NCI-H82 (cell line): ENCODE measurements at regions not wholly inside any gene's neighbourhood (a gene's known extent, or its start where the extent isn't known, plus 50 kb on each side); places are given as distances from the start of the nearest gene placed in this dataset.

Experiments used
- DNase-seq: peaks from one replicate; lab custom pipeline; 2025; lab: John Stamatoyannopoulos, UW

DNA sequence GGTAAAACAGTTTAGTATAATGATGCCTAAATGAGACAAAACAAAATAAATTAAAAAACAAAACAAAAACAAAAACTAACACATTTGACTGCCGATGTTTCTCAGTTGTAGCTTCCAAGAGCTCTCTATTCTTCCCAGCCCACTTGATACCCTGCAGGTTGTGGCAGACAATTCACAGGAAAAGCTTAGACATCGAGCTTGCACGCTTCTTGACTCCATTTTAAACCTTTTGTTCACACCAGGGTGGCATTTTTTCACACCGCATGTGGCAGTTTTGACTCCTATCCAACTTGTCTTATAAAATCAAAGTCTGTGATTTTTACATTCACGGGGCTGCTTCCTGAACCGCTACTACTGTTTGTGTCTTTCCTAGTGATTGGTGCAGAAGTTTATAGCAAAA lies 575.9 kb downstream of the USP25 start:
- DNase-seq, result no peak

DNA sequence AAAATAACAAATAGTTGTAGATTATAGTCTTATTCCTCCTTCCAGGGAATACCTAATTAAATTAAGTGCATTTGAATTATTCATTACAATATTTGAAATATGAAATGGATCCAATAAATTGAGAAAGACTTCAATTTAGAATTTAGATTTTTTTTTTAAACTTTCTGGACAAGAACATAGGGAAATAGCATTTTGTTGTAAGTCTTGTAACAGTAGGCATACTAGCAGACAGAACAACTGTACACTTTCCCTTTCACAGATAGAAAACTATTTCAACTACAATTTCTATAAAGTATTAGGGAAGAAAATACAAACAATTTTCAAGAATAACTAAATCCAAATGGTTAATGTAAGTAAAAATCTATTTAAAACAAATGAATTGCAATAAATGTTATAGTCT lies 577.5 kb downstream of the USP25 start:
- DNase-seq, result no peak

DNA sequence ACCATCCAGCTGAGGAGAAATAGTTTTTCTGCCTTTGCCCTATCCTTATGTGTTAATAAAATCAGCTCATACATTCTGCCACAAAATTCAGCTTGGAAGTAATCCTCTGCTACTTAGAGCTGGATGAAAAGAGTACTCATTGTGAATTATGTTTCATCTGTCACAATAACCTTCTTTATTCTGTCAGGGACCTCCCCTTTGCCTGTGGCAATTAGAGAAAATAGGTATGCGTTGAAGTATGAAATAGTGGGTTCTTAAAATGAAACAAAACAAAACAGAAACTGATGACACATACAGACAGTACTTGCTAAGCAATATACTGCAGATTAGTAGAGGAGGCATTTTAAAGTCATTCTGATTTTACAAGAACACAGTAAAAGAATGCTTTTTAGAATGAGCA lies 578.5 kb downstream of the USP25 start:
- DNase-seq, result no peak

DNA sequence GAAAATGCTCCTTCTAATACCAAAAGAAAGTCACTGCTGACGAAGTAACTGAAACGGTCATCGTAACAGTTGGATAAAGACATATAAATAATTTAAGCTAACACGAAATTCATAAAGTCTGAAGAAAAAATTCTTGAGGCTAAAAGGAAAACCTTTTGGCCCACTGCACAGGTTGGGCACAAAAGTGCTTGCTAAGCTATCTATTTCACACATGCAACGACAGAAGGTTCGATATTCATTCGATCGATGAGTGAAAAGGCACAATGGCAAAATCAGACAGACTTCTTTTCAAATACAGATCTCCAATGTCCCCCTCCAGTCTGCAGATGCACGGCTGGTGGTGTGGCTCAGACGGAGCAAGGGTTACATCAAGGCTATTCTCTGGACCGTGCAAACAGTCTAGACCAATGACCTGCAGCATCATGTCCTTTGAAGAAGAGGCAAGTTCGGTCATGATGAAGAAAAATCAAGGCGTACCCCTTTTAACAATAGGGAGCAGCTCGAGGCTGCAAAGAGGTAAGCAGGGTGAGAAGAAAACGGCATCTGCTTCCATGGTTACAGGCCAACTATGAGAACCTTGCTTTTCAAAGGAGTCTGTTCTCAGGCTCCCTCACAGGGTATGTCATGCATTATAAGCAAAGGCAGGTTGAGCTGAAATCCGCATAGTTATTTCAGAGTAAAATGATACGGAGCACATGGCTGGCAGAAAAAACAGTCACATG lies 579.6 kb downstream of the USP25 start:
- DNase-seq, result no peak

GRCh38 chr21:16310176-16310575 lies 580.4 kb downstream of the USP25 start:
- no peak for DNase-seq

- DNase-seq, result no peak
These were observed 581.4 kb downstream of the USP25 start for GRCh38 chr21:16311229-16311628.

DNA sequence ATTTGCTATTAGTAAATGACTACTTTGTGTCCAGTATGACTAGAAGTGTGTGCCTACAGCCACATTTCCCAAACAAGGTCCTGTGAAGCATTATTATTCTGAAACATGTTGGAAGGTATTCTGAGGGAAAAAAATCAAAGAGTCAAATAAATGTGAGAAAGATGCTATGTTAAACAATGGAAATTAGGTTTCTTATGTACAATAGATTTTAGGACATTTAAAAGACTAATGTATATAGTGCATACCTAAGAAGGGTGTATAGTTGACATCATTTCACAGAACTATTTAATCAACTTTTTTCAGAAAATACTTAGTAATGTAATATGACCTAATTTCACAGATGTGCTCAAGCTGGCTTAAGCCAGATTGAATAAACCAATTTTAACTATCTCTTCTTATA lies 582.5 kb downstream of the USP25 start:
- no peak for DNase-seq

DNA sequence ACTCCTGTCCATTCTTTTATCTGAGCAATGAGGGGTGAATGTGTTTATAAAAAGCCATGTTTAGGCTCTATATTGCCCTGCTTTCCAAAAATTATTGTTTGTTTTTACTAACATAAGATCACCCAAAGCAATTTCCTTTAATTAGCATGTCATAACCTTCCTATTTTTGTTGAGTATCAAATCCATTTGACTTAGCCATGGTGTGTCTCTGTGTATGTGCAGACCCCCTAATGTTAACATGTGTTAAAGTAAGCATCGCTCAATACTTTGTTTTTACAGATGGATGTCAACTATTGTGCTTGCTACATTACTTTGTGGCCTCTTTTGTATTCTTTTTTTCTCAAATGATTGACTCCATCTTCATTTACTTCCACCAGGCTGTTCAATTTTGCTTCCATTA lies 585.4 kb downstream of the USP25 start:
- DNase-seq, result no peak

GRCh38 chr21:16318651-16319300 lies 589.0 kb downstream of the USP25 start:
- no peak for DNase-seq

DNA sequence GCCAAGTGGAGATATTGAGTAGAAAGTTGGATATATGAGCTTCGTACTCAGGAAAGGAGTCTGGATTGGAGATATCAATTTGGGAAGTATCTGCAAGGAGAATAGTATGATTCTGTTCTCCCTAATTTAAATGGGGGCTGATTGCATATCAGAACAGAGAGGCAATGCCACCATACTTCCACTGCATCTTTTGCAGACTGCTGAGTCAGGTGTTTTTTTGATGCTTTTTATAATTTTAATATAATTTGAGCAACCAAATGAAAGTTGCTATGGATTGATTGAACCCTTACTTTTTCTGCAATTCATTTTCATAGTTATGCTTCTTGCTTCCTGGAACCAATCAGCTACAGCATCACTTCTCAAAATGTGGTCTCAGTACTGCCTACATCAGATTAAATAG lies 590.3 kb downstream of the USP25 start:
- no peak for DNase-seq

- no peak for DNase-seq
These were observed 592.7 kb downstream of the USP25 start for GRCh38 chr21:16322454-16322853.

DNA sequence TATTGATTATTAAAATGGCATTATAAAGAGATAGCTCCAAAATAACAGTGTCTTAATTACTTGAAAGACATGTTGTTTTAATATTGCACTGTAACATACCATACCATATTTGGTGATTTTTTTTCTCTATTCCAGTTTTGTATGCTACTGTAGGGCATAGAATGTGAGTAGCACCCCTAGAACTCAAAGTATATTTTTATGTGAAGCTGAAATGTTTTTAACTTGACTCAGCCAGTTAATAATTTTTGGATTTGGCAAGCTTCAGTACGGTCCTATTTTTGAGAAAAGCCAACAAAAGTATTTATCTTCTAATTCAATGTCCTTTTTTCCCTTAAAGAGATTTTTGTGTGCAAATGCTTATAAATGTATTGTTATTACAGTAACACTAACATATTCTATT lies 593.8 kb downstream of the USP25 start:
- DNase-seq, result no peak

- no peak for DNase-seq
These were observed 594.8 kb downstream of the USP25 start for GRCh38 chr21:16324630-16325029.

- DNase-seq, result peak; percentile 93
These were observed 600.5 kb downstream of the USP25 start for GRCh38 chr21:16330082-16330907.

- no peak for DNase-seq
These were observed 601.1 kb downstream of the USP25 start for GRCh38 chr21:16330908-16331268.

DNA sequence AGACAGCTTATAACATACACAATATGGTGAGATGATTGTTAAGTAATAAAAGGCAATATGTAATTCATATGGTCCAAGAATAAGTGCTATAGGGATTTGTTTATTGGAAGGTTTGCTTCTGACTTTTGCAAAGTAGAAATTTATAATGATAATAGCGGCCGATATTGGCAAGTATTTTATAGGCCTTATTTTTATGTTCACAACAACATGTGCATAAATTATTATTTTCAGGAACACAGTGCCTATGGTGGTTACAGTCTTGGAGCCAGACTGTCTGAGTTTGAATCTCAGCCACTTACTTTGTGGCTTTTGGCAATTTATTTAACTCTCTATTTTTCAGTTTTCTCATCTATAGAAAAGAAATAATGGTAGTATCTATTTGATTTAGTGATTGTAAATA lies 607.5 kb downstream of the USP25 start:
- DNase-seq, result no peak

DNA sequence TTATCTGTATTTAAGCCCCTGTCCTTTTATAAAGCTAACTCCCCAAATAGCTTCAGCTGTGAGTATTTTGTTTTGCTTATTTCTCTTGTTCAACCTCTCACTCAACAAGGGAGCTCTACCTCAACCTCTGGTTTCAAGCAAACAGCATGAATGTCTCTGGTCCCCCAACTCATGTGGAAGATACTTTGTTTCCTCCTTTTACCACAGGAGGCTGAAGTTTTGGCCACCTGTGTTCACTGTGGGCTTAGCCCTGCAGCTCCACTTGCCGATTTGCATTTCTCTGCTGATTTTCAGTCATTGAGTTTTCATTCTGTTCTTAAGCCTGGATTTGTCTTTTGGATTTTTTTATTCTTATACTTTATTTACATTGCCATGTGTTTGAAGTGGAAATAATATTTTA lies 613.1 kb downstream of the USP25 start:
- DNase-seq, result no peak

DNA sequence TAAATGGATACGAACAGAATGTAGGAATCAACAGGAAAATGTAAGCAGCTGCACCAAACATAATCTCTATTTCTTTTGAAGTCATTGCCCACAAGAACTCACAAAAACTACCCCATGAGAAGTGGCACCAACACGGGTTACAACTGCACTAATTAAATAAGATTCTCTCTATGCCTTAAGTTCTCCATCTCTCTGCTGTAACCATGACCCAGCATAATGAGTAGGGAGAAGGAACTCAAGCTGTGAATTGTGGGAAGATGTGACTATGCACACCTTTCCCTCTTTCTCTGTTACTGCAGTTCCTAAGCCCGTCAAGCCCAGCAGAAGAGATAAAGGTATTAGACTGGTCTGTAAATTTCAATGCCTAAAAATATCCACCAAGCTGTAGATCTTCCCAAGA lies 614.0 kb downstream of the USP25 start:
- DNase-seq, result peak; percentile 8

GRCh38 chr21:16345757-16346156 lies 616.0 kb downstream of the USP25 start:
- DNase-seq, result no peak

DNA sequence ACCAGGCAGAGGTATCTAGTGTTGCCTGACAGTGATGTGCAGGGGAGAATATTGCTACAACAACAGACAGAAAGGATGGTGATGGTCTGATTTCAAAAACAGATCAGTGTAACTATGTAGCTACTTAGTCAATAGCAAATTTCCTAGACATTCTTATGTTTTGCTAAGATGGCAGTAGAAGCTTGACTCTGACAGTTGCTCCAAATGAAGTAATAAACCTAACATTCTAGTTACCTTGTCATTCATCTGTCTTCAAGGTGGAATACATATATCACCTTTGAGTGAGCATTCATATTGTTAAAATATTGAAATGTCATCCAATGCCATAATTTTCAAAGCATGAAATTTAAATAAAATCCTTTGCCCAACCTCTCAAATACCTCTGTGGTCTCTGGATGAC lies 617.4 kb downstream of the USP25 start:
- DNase-seq, result no peak

DNA sequence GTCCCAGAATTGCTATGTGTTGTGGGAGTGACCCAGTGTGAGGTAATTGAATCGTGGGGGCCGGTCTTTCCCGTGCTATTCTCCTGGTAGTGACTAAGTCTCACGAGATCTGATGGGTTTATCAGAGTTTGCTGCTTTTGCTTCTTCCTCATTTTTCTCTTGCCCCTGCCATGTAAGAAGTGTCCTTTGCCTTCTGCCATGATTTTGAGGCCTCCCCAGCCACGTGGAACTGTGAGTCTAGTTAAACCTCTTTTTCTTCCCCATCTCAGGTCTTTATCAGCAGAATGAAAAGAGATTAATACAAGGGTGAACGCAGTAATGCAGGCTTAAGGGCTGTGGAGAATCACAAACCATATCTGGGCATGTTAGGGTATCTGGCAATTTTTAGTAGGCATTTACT lies 624.0 kb downstream of the USP25 start:
- no peak for DNase-seq

- no peak for DNase-seq
These were observed 628.2 kb downstream of the USP25 start for GRCh38 chr21:16357994-16358393.

GRCh38 chr21:16358784-16359183 lies 629.0 kb downstream of the USP25 start:
- DNase-seq, result no peak
